OCI-LY3 (cell line): ENCODE measurements at regions not wholly inside any gene's neighbourhood (a gene's known extent, or its start where the extent isn't known, plus 50 kb on each side); places are given as distances from the start of the nearest gene placed in this dataset.

Experiments
- CTCF ChIP-seq: fragments of 200-600, 300-600 bp; sonication (generic); IDR thresholded peaks from 2 replicates; pipeline ENCODE4 v1.5.1; 2014; ENCODE audit warnings: antibody characterized with exemption, low read length, low read depth
- EZH2phosphoT487 ChIP-seq: fragments of 200-600 bp; shearing (Covaris generic); IDR thresholded peaks from 2 replicates; pipeline ENCODE4 v1.6.1; 2018; ENCODE audit warnings: antibody characterized with exemption, mixed run types, low read depth

GRCh38 chr12:126688556-126688955 is 1578.4 kb upstream of the TMEM132C start:
- no peak for TF ChIP-seq CTCF
- TF ChIP-seq EZH2phosphoT487 = no peak
